H1 (cell line): ENCODE measurements at regions not wholly inside any gene's neighbourhood (a gene's known extent, or its start where the extent isn't known, plus 50 kb on each side); places are given as distances from the start of the nearest gene placed in this dataset.

ENCODE experiments used
- CTCF ChIA-PET: fragments of 300-600 bp; sonication (Branson Sonifier 250); formaldehyde crosslinking; loops from one replicate; lab custom pipeline; 2021; ENCODE audit not compliant: partially characterized antibody; lab: Charles Lee
- POLR2A ChIA-PET: fragments of 300-600 bp; sonication (Branson Sonifier 250); formaldehyde crosslinking; loops from one replicate; lab custom pipeline; 2021; ENCODE audit warnings: inconsistent platforms; ENCODE audit not compliant: partially characterized antibody; lab: Charles Lee
- DNase-seq, 2 experiments: peaks; one replicate each; pipeline versions ENCODE4 v3.0.0 to v3.0.0-alpha.2; 2010 to 2022; ENCODE audit warnings: low spot score in 2 of 2, low read depth in 1 of 2, mixed read lengths in 1 of 2
- FAIRE-seq: peaks from 2 replicates; lab custom pipeline; 2011; peaks lifted over from hg19 to GRCh38; lab: Jason Lieb, UNC
- H2AFZ ChIP-seq: 2 replicates; pipeline ENCODE4 v1.8.1; 2012; ENCODE audit warnings: low read length, inconsistent platforms
- H2AK5ac ChIP-seq: 2 replicates; pipeline ENCODE4 v1.6.1; 2013; ENCODE audit warnings: low read depth, low read length
- H2BK120ac ChIP-seq: replicated peaks from 2 replicates; pipeline ENCODE3; 2013; ENCODE audit warnings: low read depth, low read length, inconsistent platforms
- H2BK12ac ChIP-seq: 2 replicates; pipeline ENCODE4 v1.6.1; 2013; ENCODE audit warnings: low read depth, low read length
- H2BK15ac ChIP-seq: 2 replicates; pipeline ENCODE4 v1.6.1; 2013; ENCODE audit warnings: low read length
- H2BK20ac ChIP-seq: 2 replicates; pipeline ENCODE4 v1.6.1; 2013; ENCODE audit warnings: low read length
- H2BK5ac ChIP-seq: 2 replicates; pipeline ENCODE4 v1.6.1; 2013; ENCODE audit warnings: low read depth, low read length
- H3K14ac ChIP-seq: 2 replicates; pipeline ENCODE4 v1.6.1; 2013; ENCODE audit warnings: inconsistent platforms; ENCODE audit not compliant: insufficient read length
- H3K18ac ChIP-seq: 2 replicates; pipeline ENCODE4 v1.6.1; 2013; ENCODE audit warnings: low read length; ENCODE audit errors: extremely low read depth
- H3K23ac ChIP-seq: 2 replicates; pipeline ENCODE4 v1.6.1; 2013; ENCODE audit warnings: inconsistent platforms; ENCODE audit not compliant: insufficient read length
- H3K23me2 ChIP-seq: 2 replicates; pipeline ENCODE4 v1.6.1; 2013; ENCODE audit warnings: low read depth, low read length
- H3K27ac ChIP-seq: 2 replicates; pipeline ENCODE4 v1.6.1; 2011; ENCODE audit warnings: low read depth, low read length, inconsistent platforms
- H3K27me3 ChIP-seq, 4 experiments: replicated peaks in 1 of 4; 1 replicate in 1 of 4; 2 replicates in 3 of 4; pipeline versions ENCODE4 v1.6.1 to v1.8.1; 2011 to 2013; ENCODE audit warnings: low read length in 3 of 4, mild to moderate bottlenecking in 3 of 4, inconsistent platforms in 2 of 4, mixed read lengths in 2 of 4, moderate library complexity in 1 of 4; ENCODE audit not compliant: control insufficient read depth in 3 of 4, insufficient read depth in 3 of 4; ENCODE audit errors: extremely low read depth in 1 of 4
- H3K36me3 ChIP-seq, 4 experiments: 2 replicates each; pipeline versions ENCODE4 v1.6.1 to v1.8.1; 2011 to 2013; ENCODE audit warnings: mild to moderate bottlenecking in 4 of 4, low read length in 3 of 4, moderate library complexity in 2 of 4, control low read depth in 1 of 4, inconsistent platforms in 1 of 4; ENCODE audit not compliant: insufficient read depth in 4 of 4, control insufficient read depth in 2 of 4
- H3K4ac ChIP-seq: replicated peaks from 2 replicates; pipeline ENCODE3; 2013; ENCODE audit warnings: low read length, low read depth, mixed read lengths, inconsistent platforms; ENCODE audit not compliant: insufficient read length
- H3K4me1 ChIP-seq, 4 experiments: replicated peaks in 1 of 4; 1 replicate in 1 of 4; 2 replicates in 3 of 4; pipeline versions ENCODE4 v1.6.1 to v1.8.1; 2011 to 2013; ENCODE audit warnings: low read length in 3 of 4, inconsistent platforms in 2 of 4, mixed read lengths in 1 of 4; ENCODE audit not compliant: insufficient read depth in 4 of 4, control insufficient read depth in 3 of 4
- H3K4me2 ChIP-seq, 2 experiments: 2 replicates each; pipeline versions ENCODE4 v1.6.1 to v1.8.1; 2011 to 2013; ENCODE audit warnings: low read depth in 2 of 2, low read length in 2 of 2, control low read depth in 1 of 2, inconsistent platforms in 1 of 2, mild to moderate bottlenecking in 1 of 2; ENCODE audit not compliant: insufficient read depth in 1 of 2
- H3K4me3 ChIP-seq, 4 experiments: fragments of 200-600, 300-600 bp in 1 of 4; sonication (generic), shearing (Covaris generic), sonication (Bioruptor Twin) in 1 of 4; 2 replicates each; pipeline versions ENCODE4 v1.5.1 to v1.8.1; 2011 to 2016; ENCODE audit warnings: low read length in 4 of 4, low read depth in 3 of 4, control low read depth in 2 of 4, inconsistent platforms in 2 of 4, mild to moderate bottlenecking in 2 of 4, mixed read lengths in 1 of 4, moderate library complexity in 1 of 4; ENCODE audit not compliant: insufficient read depth in 2 of 4; ENCODE audit errors: extremely low read depth in 1 of 4
- H3K56ac ChIP-seq: replicated peaks from 2 replicates; pipeline ENCODE3; 2013; ENCODE audit warnings: low read depth, mild to moderate bottlenecking, mixed read lengths, low read length, inconsistent platforms; ENCODE audit not compliant: insufficient read length
- H3K79me1 ChIP-seq: 2 replicates; pipeline ENCODE4 v1.6.1; 2013; ENCODE audit warnings: low read depth, low read length, control low read depth
- H3K79me2 ChIP-seq, 2 experiments: 2 replicates each; pipeline versions ENCODE4 v1.6.1 to v1.8.1; 2012 to 2013; ENCODE audit warnings: low read length in 2 of 2, mild to moderate bottlenecking in 2 of 2, inconsistent platforms in 1 of 2; ENCODE audit not compliant: insufficient read depth in 2 of 2, control insufficient read depth in 1 of 2
- H3K9ac ChIP-seq, 4 experiments: replicated peaks in 1 of 4; 1 replicate in 1 of 4; 2 replicates in 3 of 4; pipeline versions ENCODE4 v1.6.1 to v1.8.1; 2011 to 2013; ENCODE audit warnings: low read depth in 3 of 4, low read length in 3 of 4, control low read depth in 2 of 4, mild to moderate bottlenecking in 2 of 4, moderate library complexity in 2 of 4, inconsistent platforms in 1 of 4; ENCODE audit errors: extremely low read depth in 1 of 4
- H3K9me3 ChIP-seq, 2 experiments: 2 replicates each; pipeline versions ENCODE4 v1.6.1 to v1.8.1; 2012 to 2013; ENCODE audit warnings: mild to moderate bottlenecking in 2 of 2, moderate library complexity in 2 of 2, control low read depth in 1 of 2, inconsistent platforms in 1 of 2, low read depth in 1 of 2, low read length in 1 of 2, mixed read lengths in 1 of 2; ENCODE audit not compliant: insufficient read depth in 2 of 2
- H4K20me1 ChIP-seq, 2 experiments: replicated peaks in 1 of 2; 2 replicates each; pipeline versions ENCODE3 to v1.8.1; 2011 to 2013; ENCODE audit warnings: inconsistent platforms in 2 of 2, low read length in 2 of 2, mild to moderate bottlenecking in 1 of 2; ENCODE audit not compliant: insufficient read depth in 2 of 2, control insufficient read depth in 1 of 2
- H4K5ac ChIP-seq: 2 replicates; pipeline ENCODE4 v1.6.1; 2013; ENCODE audit warnings: low read length, low read depth, mixed read lengths, inconsistent platforms; ENCODE audit not compliant: insufficient read length
- H4K8ac ChIP-seq: 2 replicates; pipeline ENCODE4 v1.8.0; 2013; ENCODE audit warnings: mild to moderate bottlenecking, moderate library complexity, low read length, inconsistent platforms; ENCODE audit not compliant: insufficient read depth; ENCODE audit errors: extremely low read depth
- H4K91ac ChIP-seq: replicated peaks from 2 replicates; pipeline ENCODE3; 2013; ENCODE audit warnings: low read length, mixed read lengths, inconsistent platforms; ENCODE audit not compliant: insufficient read length
- ATF2 ChIP-seq: IDR thresholded peaks from 2 replicates; pipeline ENCODE4 v1.6.1; 2012; ENCODE audit warnings: low read length, inconsistent platforms
- FOSL1 ChIP-seq: IDR thresholded peaks from 2 replicates; pipeline ENCODE4 v1.6.1; 2011; ENCODE audit warnings: mild to moderate bottlenecking, low read depth, low read length, moderate library complexity; ENCODE audit not compliant: insufficient read depth
- KDM4A ChIP-seq: IDR thresholded peaks from one replicate; pipeline ENCODE4 v1.7.1; 2012; ENCODE audit warnings: low read depth, mild to moderate bottlenecking, moderate library complexity, low read length, inconsistent platforms; ENCODE audit not compliant: severe bottlenecking
- RBBP5 ChIP-seq: IDR thresholded peaks from 2 replicates; pipeline ENCODE4 v1.7.1; 2012; ENCODE audit warnings: low read depth, mild to moderate bottlenecking, inconsistent platforms, low read length, moderate library complexity, borderline replicate concordance
- RNF2 ChIP-seq: fragments of 200-900, 300-1000 bp; sonication (generic); IDR thresholded peaks from 2 replicates; pipeline ENCODE4 v1.7.1; 2016; ENCODE audit warnings: borderline replicate concordance, low read depth, mild to moderate bottlenecking, antibody characterized with exemption, low read length; ENCODE audit not compliant: poor library complexity, severe bottlenecking; ENCODE audit errors: missing control alignments
- SIRT6 ChIP-seq: IDR thresholded peaks from one replicate; pipeline ENCODE4 v1.7.1; 2012; ENCODE audit warnings: low read length, inconsistent platforms
- TAF1 ChIP-seq: IDR thresholded peaks from 2 replicates; pipeline ENCODE4 v1.6.1; 2011; ENCODE audit warnings: mild to moderate bottlenecking, low read depth, low read length
- WGBS, 2 experiments: shearing (Covaris generic) in 1 of 2; methylation state at CpG; one replicate each; pipeline versions ENCODE4 v1.1.6 to v1.1.7; 2013 to 2015; ENCODE audit warnings: low lambda C conversion rate in 2 of 2, mixed read lengths in 2 of 2, inconsistent platforms in 1 of 2, low coverage in 1 of 2, missing lambda C conversion rate in 1 of 2; ENCODE audit not compliant: insufficient replicate concordance in 2 of 2, insufficient coverage in 1 of 2, insufficient read length in 1 of 2; ENCODE audit errors: extremely low coverage in 1 of 2, missing lambda C conversion rate in 1 of 2; 5-methylcytosine and 5-hydroxymethylcytosine counted together
- TF ChIP-seq, protein P1 (sequence below), 3 experiments: IDR thresholded peaks; 1 replicate in 2 of 3; 2 replicates in 1 of 3; pipeline versions ENCODE4 v1.5.1 to v1.6.1; 2011; ENCODE audit warnings: low read length in 3 of 3, mild to moderate bottlenecking in 3 of 3, inconsistent platforms in 2 of 3, low read depth in 1 of 3, moderate library complexity in 1 of 3; ENCODE audit not compliant: insufficient read depth in 1 of 3; ENCODE audit errors: control extremely low read depth in 1 of 3
- TF ChIP-seq, protein P2 (sequence below): IDR thresholded peaks from 2 replicates; pipeline ENCODE4 v1.6.1; 2012; ENCODE audit warnings: inconsistent platforms

DNA sequence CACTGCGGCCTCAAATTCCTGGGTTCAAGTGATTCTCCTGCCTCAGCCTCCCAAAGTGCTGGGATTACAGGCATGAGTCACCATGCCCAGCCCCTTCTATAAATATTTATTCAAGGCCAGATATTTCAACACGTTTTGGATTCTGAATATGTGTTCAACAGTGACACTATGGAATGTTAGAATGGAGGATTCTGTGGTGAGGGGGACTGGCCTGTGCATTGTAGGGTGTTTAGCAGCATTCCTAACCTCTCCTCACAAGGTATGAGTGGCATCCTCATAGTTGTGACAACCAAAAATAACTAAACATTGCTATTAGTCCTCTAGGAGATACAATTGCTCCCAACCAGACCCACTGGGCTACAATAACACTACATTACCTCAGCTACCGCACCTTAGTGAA is 104.0 kb upstream of the ATP10A start:
- CTCF ChIA-PET = interaction anchor here (1.2 kb wide), 1 partner anchor 14 kb away, joined by 3 read pairs; no protein-coding TSS in a partner anchor
- no peak overlapping the region for H3K18ac ChIP-seq
- H3K79me2 ChIP-seq = no peaks in the 10 kb centered on the region
- H3K14ac ChIP-seq = no peak overlapping the region
- H3K36me3 ChIP-seq = no peaks in the 10 kb centered on the region
- no peak overlapping the region for H4K5ac ChIP-seq
- H4K20me1 ChIP-seq = no peaks in the 10 kb centered on the region
- H2BK12ac ChIP-seq = no peak overlapping the region
- H2BK120ac ChIP-seq = no peak overlapping the region
- H3K4me1 ChIP-seq = peaks cover 0 to 3% (median 0%) of the 10 kb centered on the region in 4 experiments; a peak in 2 of 7 replicates
- no peak overlapping the region for H3K4me3 ChIP-seq
- no peak overlapping the region for H2AFZ ChIP-seq
- no peak overlapping the region for H2BK5ac ChIP-seq
- no peak for FAIRE-seq
- no peak overlapping the region for H3K56ac ChIP-seq
- H3K79me1 ChIP-seq = no peaks in the 10 kb centered on the region
- no peak overlapping the region for H2AK5ac ChIP-seq
- no peak overlapping the region for H3K9ac ChIP-seq
- H3K9me3 ChIP-seq = no peaks in the 10 kb centered on the region
- H3K27ac ChIP-seq = no peak overlapping the region
- no peak overlapping the region for H3K4me2 ChIP-seq
- no peak overlapping the region for H2BK15ac ChIP-seq
- no peaks in the 10 kb centered on the region for H3K23me2 ChIP-seq
- DNase-seq = no peak
- no peak for TF ChIP-seq KDM4A
- no peak for TF ChIP-seq RBBP5
- TF ChIP-seq SIRT6 = no peak
- no peak for TF ChIP-seq RNF2
- no peak for TF ChIP-seq FOSL1
- TF ChIP-seq, protein P1, sequence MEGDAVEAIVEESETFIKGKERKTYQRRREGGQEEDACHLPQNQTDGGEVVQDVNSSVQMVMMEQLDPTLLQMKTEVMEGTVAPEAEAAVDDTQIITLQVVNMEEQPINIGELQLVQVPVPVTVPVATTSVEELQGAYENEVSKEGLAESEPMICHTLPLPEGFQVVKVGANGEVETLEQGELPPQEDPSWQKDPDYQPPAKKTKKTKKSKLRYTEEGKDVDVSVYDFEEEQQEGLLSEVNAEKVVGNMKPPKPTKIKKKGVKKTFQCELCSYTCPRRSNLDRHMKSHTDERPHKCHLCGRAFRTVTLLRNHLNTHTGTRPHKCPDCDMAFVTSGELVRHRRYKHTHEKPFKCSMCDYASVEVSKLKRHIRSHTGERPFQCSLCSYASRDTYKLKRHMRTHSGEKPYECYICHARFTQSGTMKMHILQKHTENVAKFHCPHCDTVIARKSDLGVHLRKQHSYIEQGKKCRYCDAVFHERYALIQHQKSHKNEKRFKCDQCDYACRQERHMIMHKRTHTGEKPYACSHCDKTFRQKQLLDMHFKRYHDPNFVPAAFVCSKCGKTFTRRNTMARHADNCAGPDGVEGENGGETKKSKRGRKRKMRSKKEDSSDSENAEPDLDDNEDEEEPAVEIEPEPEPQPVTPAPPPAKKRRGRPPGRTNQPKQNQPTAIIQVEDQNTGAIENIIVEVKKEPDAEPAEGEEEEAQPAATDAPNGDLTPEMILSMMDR (IDR thresholded peaks at IDR 0.05; ENCODE audit: control extremely low read depth in 1 of 3, insufficient read depth in 1 of 3, low read depth in 1 of 3, low read length in 3 of 3) = no peak
- TF ChIP-seq TAF1 = no peak
- TF ChIP-seq, protein P2, sequence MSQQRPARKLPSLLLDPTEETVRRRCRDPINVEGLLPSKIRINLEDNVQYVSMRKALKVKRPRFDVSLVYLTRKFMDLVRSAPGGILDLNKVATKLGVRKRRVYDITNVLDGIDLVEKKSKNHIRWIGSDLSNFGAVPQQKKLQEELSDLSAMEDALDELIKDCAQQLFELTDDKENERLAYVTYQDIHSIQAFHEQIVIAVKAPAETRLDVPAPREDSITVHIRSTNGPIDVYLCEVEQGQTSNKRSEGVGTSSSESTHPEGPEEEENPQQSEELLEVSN = no peak
- TF ChIP-seq ATF2 = no peak
- no peak overlapping the region for H3K23ac ChIP-seq
- no peak overlapping the region for H2BK20ac ChIP-seq
- POLR2A ChIA-PET = no interaction called here
- WGBS, 2 experiments = 72% methylated on average over 3 of the region's 3 CpGs; no CpG with 5 or more reads in 1 of the 2 experiments
- H4K8ac ChIP-seq = no peak overlapping the region
- H3K4ac ChIP-seq = no peak overlapping the region
- no peaks in the 10 kb centered on the region for H3K27me3 ChIP-seq
- H4K91ac ChIP-seq = no peak overlapping the region
